Stimulated activated CD4-positive, alpha-beta T cell treated with anti-CD3 and anti-CD28 coated beads, Interleukin-1b, Interleukin-23, amount 100 ng/mL, for 24 hours (primary cell): ENCODE measurements at regions not wholly inside any gene's neighbourhood (a gene's known extent, or its start where the extent isn't known, plus 50 kb on each side); places are given as distances from the start of the nearest gene placed in this dataset.

ENCODE experiments used
- DNase-seq, 4 experiments: peaks; one replicate each; pipeline ENCODE4 v3.0.0-alpha.2; 2020; ENCODE audit warnings: low read depth in 4 of 4, low spot score in 1 of 4

DNA sequence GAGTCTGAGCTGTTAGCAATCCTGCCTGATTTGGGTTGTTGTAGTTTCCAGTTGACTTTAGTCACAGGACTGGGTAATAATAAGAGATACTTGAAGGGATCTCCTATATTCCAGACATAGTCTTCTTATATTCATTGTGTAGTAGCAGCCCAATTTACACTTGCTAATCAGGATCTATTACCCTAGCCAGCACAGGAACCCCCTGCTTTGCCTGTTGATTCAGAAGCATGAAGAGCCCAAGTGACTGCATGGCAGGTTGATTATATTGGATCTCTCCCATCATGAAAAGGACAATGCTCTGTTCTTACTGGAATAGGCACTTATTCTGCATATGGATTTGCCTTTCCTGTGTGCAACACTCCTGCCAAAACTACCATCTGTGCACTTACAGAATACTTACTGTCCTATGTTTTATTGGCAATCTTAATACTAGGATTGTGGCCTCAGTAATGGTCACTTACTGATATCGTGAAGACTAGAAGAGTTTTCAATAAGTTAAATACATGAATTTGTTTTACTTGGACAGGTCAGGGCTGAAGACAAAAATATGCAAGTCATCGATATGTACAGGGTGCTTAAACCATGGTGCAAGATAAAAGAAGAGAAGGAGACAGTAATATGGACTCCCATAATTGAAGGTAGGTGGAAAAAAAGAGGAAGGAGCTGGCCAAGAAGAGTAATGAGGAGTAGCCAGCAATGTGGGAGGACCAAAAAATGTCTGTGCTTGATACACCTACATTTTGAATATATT lies 304.1 kb downstream of the MCTP2 start:
- no peak for DNase-seq

DNA sequence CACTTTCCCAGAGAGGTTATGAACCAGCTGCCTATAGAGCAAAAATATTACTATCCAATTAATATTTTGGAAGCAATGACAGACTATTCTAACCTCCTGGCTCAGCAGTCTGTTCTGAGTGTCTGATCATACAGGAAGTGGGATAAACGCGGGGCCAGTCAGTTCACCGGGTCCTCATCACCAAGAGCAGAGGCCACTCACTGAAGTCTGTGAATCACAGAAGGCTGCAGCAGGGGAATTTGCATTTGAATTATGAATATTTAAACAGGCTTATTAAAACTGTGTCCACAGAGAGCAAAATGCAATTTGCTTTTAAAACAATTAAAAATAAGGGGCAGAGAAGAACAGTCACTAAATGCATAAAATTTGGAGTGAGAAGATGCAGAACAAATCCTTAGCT lies 305.2 kb downstream of the MCTP2 start:
- DNase-seq = no peak

DNA sequence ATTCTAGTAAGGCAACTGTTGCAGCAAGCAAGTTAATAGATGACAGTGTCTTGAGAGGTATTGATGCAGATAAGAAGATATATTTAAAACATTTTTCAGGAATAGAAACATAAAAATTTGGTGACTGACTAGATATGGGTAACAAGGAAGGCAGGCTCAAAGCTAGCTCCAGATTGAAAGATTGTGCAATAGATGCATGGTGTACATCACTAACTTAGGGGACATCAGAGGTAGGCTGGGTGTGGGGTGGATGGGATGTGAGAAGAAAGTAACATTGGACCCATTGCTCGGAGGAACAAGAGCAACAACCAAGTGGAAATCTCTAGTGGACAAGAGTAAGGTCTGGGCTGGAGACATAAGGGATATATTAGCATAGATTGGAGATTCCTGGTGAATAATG lies 306.9 kb downstream of the MCTP2 start:
- DNase-seq = no peak

DNA sequence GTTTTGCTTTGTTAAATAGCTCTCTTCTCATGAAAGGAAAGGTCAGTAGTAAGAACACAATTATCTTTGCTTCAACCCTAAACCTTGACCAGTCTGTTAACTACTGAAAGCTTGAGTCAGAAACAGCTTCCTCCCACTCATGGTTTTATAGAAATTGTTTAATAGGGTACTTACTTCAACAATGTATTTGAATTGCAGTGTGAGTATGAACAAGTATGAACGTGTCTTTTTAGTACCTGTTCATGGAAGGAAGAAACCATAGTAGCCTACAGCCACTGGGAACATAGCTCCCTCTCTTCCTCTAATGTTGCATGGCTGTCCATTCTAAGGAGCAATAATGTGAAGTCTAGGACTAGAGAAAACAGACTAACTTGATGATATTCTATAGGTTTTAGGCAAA lies 311.0 kb downstream of the MCTP2 start:
- DNase-seq = no peak

DNA sequence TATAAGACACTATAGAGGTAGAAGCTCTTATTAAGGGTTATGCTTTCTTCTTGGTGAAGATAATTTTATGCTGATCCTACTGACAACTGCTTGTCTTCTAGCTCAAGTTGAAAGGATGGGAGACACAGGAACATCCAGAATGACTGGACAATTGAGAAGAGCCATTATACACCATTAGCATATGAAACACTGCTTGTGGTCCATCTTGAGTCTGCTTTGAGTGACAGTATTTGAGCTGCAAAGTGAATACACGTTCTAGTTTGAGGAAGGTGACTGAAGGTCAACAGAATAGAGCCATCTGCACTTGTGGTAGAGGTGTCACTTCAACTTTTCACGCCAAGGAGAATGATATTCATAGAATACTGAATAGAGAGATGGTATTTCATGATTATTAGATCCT lies 315.4 kb downstream of the MCTP2 start:
- no peak for DNase-seq

DNA sequence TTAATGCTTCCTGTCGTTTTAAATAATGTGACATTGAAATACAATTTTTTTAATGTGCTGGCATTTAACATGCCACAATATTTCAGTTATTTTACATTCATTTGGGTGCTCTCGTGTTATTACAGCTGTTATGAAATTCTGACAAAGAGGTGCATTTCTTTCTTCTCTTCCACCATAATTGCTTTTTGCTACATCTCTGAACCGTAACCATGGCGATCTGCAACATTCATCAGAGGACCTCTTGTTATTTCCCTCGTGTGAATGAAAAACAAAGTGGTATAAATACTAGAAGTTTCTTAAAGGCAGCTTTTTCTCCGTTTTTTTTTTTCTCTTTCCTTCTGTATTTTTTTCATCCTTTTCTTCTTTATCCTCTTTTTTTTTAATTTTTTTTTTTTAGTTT lies 316.4 kb downstream of the MCTP2 start:
- DNase-seq = no peak

DNA sequence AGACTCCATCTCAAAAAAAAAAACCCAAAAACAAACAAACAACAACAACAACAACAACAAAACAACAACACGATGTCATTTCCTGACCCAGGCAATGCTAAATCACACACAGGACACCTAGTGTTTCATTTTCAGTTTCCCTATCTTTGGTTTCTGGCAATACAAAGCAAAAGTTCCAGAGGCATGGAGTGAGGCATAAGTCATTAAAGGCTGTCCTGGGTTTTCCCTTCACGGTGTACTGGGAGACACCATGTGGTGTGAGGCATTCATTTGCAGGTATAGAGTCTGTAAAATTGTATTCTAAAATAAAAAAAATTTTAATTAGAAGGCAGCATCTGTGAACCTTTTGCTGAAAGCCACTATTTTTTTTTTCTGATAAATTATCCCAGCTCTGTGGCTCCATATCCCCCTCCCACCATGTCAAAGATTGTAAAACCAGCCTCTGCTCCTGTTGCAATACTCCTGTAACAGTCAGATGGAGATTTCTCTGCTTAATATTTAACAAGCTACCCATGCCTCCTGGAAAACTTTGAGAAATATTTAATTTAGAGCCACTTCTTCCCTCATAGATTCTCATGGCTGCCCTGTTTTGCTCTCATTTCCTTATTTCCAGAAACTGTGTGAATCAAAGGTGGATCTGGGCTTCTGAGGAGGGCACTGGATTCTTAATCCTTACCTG lies 324.6 kb downstream of the MCTP2 start:
- no peak for DNase-seq

DNA sequence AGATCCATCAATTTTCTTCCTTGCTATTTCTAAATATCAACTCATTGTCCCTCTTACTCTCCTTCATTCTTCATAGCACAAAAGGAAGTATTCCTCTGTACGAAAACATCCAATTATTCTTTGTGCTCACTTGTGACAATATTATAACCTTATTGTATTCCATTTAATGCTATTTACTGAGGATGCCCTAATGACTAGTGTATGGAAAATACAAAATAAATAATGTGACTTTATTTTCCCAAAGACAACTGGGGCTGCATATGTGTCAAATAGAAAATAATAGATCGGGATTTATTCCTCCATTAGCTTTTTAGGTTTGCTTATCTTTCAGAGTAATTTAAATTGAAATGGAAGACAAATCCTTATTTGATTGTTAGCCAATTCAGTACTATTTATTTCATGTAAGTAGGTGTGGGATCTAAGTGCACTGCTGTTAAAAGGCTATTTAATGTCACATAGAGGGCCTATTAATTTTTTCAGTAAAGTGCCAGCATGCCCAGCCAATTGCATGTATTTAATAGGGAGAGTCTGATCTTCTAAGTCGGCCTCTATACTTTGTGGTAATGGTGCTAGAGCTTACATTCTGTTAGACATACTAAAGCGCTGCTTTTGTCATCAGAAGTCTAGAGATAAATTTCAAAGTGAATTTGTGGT lies 329.8 kb downstream of the MCTP2 start:
- DNase-seq = no peak

DNA sequence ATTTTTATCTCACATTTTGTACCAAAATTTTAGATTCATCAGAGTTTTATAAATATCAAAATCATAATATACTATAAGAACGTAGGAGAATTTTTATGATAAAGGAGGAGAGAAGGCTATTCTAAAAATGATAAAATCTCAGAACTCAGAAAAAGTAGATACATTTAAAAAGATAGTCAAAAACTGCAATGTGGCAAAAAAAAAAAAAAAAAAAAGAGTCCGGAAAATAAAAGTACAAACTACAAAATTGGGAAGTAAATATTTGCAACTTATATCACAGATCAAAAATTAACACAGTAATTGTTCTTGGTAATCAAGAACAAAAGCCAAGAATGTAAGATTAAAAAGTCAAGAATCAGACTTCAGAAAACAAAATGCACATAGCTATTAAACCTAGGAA lies 332.1 kb downstream of the MCTP2 start:
- DNase-seq = no peak

DNA sequence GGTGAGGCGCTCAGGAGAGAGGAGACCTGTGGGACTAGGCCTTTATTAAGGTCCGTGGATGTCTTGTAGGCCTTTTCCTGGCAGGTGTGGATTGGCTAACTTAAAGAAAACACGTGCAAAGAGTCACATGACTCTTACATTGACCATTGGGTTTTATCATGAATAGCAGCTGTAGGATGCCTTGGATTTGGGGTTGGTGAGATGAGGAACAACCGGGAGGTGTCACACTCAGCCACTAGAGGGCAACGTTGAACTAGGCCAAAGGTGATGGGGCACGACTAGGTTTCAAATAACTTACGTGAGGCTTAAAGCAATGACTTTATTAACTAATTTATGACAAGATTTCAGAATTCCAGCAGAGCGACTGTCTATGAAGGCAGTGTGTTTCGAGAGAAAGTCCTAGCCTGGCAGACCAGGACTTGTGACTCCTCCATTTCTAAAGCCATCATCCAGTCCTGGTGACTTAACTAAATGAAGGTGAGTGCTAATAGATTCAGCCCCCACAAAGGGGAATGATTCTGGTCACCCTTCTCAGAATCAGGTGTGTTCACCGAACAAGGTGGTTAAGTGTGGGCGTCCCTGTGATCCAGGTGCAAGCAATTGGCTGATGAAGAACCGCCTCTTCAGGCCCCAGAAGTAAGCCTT lies 345.6 kb downstream of the MCTP2 start:
- DNase-seq = peak in 1 of 4 experiments; percentile 17

DNA sequence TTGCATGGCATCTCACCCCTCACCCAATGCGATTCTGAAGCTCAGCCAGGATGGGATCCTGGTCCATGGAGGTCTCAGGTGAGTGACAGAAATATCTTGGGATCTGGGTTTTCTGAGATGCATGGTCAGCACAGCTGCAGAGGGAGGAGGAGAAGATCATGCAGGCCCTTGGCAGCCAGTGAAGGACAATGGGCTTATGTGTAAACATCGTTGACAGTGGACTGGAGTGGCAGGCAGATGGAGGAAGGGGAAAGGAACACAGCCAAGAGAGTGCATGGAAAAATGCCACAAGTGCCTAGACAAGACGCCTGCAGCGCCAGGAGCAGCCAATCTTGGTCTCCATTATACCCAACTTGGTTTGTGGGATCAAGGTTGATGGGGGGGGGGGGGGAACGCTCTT lies 347.9 kb downstream of the MCTP2 start:
- no peak for DNase-seq

DNA sequence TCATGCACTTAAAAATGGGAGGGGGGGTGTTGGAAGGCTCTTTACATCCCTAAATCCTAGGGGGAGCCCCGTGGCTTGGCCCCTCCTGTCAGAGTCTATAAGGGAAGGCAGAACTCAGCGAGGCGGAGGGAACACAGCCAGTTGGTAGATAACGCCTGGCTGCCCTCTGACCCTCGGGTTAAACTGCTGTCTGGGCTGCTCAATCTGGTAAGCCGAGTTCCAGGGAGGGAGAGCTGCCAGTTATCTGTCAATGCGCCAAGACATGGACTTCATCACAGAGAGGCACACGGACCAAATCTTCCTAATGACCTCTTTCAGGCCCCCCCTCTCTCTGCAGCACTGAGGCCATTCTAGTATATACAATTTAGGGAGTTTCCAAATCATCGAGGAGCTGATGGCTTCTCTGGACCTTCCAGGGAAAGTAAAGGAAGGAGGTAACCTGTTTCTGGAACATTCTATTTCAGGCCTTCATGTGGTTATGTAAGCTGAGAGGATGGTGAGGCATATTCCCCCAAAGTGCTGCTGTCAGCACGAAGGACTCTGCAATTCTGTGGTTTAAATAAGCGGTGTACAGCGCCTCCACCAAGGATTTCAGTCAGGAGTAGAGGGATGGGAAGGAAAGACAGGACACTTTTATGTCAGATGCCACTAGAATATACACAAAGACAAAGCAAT lies 349.0 kb downstream of the MCTP2 start:
- no peak for DNase-seq

DNA sequence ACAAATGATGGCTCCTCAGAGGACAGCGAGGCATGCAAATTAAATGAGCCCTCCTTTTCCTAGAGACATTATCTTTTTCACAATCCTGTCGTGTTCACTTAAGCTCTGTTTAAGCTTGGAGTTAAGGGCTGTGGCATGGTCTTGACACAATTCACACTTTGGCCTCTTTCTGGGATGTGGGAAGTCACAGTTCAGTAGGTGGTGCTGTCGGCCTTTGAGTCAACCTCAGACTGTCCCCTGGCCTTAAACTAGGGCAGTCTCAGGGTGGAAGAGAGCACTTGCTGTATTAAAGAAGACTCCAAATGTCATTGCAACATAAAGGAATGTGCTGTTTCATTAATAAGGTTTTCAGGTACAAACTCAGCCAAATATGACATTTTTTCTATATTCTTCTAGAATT lies 351.0 kb downstream of the MCTP2 start:
- DNase-seq = no peak

DNA sequence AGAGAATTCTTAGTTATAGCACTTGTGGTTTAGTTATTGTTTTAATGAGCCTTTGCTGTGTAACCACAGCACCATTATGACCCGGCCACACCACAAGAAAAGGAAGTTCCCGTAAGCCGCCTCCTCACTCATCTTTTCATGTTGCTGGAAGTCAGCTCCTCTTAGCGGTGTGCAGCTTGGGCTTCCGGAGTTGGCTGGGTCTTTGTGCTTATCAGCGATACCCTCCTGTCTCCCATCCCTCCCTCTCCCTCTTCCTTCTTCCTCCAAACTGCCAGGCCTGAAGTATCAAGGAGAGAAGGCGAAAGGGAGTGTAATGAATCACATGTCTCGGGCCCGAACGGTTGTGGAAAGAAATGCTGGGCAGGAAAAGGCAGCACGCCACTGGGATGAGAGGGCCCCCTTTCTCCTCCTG lies 353.5 kb downstream of the MCTP2 start:
- DNase-seq = peak in 3 of 4 experiments; percentile 7 to 32 (median 18)

DNA sequence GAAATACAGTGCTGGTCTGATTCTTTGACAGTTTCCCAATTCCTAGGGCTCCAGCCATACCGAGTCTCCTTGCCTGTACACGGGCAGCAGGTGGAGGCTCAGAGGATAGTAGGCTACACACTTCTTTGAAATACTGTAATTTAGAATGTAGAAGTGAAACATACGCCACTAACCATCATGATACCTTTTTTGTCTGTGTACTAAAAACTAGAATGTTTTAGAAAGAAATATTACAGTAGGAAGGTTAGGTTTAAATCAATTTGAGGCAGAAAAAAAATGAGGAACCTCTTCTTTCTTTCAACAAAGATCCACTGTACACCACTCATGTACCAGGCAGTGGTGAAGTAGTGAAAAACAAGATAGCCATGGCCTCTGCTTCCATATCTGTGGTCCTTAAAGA lies 354.7 kb downstream of the MCTP2 start:
- DNase-seq = no peak

DNA sequence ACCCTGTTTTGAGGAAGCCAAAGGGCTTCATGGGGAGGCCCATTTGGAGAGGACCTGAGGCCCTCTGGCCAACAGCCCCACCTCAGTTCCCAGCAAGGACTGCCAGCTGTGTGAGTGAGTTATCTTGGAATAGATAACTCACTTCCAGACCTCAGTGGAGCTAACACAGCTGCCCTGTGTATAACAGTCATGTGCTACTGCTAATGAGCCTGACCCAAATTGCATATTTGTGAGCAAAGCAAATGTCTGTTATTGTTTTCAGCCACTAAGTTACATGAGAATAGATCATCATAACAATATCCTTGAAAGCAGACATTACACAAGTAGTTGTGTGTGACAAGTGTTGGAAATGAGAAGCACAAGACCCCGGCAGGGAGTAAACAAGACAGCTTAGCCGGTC lies 355.8 kb downstream of the MCTP2 start:
- no peak for DNase-seq

DNA sequence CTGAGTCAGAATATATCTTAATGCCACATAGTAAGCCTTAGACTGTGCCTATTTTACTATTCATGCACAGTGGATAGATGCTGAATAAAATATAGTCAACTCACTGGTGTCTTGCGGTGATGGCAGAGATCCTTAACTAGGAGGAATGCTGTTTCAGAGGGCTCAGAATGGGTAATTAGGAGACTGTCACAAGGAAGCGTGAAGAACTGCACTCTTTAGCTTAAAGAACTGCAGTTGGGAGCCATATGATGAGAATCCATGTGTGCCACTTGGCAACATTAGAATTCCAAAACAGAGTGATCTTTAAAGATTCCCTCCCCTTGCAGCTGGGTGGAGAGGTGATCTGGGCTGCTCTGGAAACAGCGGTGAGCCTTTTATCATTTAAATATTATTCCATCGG lies 357.6 kb downstream of the MCTP2 start:
- no peak for DNase-seq

DNA sequence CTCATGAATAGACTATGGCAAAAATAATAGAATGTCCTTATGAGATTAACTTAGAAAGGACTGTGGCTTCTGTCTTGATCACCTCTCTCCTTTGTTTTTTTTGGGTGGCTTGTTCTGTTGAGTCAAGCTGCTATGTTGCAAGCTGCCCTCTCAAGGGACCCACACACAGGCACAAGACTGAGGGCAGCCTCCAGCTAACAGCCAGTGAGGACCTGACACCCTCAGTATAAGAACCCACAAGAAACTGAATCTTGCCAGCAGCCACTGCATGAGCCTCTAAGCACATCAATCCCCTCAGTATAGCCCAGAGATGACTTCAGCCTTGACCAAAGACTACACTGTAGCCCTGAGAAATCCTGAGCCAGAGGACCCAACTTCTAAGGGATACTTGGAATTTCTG lies 361.1 kb downstream of the MCTP2 start:
- DNase-seq = no peak

DNA sequence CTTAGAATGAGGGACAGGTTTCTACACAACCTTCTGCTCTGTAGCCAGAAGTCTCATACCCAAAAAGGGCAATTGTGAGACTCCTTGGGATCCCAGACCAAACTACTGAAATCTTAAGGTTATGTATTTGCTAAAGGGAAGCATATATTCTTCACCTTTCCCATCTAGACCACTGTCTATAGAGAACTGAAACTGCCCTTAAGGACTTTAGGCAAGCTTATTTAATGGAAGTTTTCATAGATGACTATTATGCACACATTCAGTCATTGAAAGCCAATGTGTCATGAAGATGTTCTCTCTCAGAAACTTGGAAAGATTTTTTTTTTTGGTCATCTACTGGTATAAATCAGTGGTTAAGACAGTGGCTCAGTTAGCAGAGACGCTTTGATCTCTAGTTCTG lies 365.3 kb downstream of the MCTP2 start:
- DNase-seq = no peak

DNA sequence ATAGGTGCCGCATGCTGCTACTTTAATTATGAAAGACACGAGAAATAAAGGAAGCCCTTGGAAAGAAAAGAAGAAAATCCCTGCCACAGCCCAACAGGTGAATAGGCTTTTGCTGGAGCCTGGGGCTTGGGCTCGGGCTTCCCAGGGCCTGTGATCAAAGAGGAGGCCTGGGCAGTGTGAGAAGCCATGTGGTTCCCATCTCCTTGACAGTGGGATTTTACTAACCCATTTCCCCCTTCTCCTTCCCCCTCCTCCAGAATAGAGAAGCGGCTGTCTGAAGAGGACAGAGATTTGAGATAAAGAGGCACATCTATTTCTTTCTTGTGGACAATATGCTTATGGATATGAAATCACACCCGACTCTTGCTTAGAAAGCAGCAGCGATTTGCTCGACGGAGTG lies 369.1 kb downstream of the MCTP2 start:
- DNase-seq = no peak

DNA sequence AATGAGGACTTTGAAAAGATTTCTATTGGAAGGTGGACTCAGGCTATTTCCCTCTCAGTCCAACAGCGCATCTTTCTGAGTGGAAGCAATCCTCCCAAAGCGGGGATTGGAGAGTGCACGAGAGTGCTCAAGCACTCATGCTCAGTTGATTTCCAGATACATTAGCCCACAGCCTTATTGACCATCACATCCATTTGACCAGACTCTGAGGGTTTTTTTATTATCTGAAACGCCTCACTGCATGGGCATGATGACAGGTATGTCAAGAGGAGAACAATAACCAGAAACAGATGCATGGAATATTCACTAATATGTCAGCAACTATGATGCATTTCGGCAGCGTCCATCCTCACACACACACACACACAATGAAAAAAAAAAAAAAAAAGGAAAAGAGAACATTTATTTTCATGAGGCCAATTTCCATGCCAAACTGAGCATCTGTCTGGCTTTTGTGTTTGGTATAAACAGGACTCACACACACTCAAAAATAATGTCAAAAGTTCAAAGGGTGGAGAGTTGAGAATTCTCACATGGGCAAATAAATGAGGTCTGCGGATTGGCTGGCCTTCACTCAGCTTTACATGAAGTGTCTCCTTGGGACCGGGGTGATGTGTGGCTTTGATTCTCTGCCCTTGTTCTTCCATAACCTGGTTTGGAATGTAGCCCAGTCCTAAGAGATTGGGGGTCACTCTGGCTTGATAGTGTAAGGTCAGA lies 371.6 kb downstream of the MCTP2 start:
- DNase-seq = no peak
